Hepatocyte (in vitro differentiated cells): ENCODE measurements at regions not wholly inside any gene's neighbourhood (a gene's known extent, or its start where the extent isn't known, plus 50 kb on each side); places are given as distances from the start of the nearest gene placed in this dataset.

Experiments used
- DNase-seq: peaks from one replicate; pipeline ENCODE4 v3.0.0-alpha.2; 2016; ENCODE audit warnings: low spot score
- H2AFZ ChIP-seq: fragments of 200-600 bp; sonication (generic); 2 replicates; pipeline ENCODE4 v1.6.0; 2016; ENCODE audit warnings: antibody characterized with exemption, mild to moderate bottlenecking
- H3K27ac ChIP-seq: fragments of 200-600 bp; sonication (generic); 2 replicates; pipeline ENCODE4 v1.5.1; 2016; ENCODE audit warnings: mild to moderate bottlenecking
- H3K27me3 ChIP-seq: fragments of 200-600 bp; sonication (generic); 2 replicates; pipeline ENCODE4 v1.6.1; 2016
- H3K36me3 ChIP-seq: fragments of 200-600 bp; sonication (generic); replicated peaks from 2 replicates; pipeline ENCODE4 v1.5.1; 2016; ENCODE audit warnings: low read depth; ENCODE audit not compliant: insufficient read depth
- H3K4me1 ChIP-seq: fragments of 200-600 bp; sonication (generic); 2 replicates; pipeline ENCODE4 v1.5.1; 2016; ENCODE audit warnings: mild to moderate bottlenecking, moderate library complexity; ENCODE audit not compliant: insufficient read depth
- H3K4me2 ChIP-seq: fragments of 200-600 bp; sonication (generic); 2 replicates; pipeline ENCODE4 v1.6.0; 2016
- H3K4me3 ChIP-seq: fragments of 200-600 bp; sonication (generic); 2 replicates; pipeline ENCODE4 v1.5.1; 2016; ENCODE audit warnings: mild to moderate bottlenecking
- H3K79me2 ChIP-seq: fragments of 200-600 bp; sonication (generic); 2 replicates; pipeline ENCODE4 v1.6.0; 2017; ENCODE audit warnings: mild to moderate bottlenecking
- H3K9me2 ChIP-seq: fragments of 200-600 bp; sonication (generic); replicated peaks from 2 replicates; pipeline ENCODE4 v1.6.0; 2017; ENCODE audit warnings: mild to moderate bottlenecking; ENCODE audit not compliant: insufficient read depth
- H3K9me3 ChIP-seq: fragments of 200-600 bp; sonication (generic); 2 replicates; pipeline ENCODE4 v1.5.1; 2016; ENCODE audit warnings: low read depth, mild to moderate bottlenecking
- H4K20me1 ChIP-seq: fragments of 200-600 bp; sonication (generic); 2 replicates; pipeline ENCODE4 v1.6.0; 2016; ENCODE audit warnings: mild to moderate bottlenecking; ENCODE audit not compliant: insufficient read depth, poor library complexity, severe bottlenecking
- EZH2 ChIP-seq: fragments of 200-600 bp; sonication (generic); IDR thresholded peaks from 2 replicates; pipeline ENCODE4 v1.6.1; 2016; ENCODE audit warnings: antibody characterized with exemption, mild to moderate bottlenecking, borderline replicate concordance
- EZH2phosphoT487 ChIP-seq: fragments of 200-600 bp; sonication (generic); IDR thresholded peaks from one replicate; pipeline ENCODE4 v1.6.1; 2018; ENCODE audit warnings: antibody characterized with exemption, mild to moderate bottlenecking, low read depth, moderate library complexity; ENCODE audit not compliant: unreplicated experiment, severe bottlenecking
- whole genome bisulfite sequencing: methylation state at CpG from one replicate; pipeline ENCODE4 v1.1.6; 2016; ENCODE audit warnings: low lambda C conversion rate; ENCODE audit errors: missing lambda C conversion rate; 5-methylcytosine and 5-hydroxymethylcytosine counted together
- TF ChIP-seq, protein P1 (sequence below): fragments of 200-600 bp; sonication (generic); IDR thresholded peaks from 2 replicates; pipeline ENCODE4 v1.5.1; 2016; ENCODE audit warnings: antibody characterized with exemption, mild to moderate bottlenecking; ENCODE audit not compliant: poor library complexity

DNA sequence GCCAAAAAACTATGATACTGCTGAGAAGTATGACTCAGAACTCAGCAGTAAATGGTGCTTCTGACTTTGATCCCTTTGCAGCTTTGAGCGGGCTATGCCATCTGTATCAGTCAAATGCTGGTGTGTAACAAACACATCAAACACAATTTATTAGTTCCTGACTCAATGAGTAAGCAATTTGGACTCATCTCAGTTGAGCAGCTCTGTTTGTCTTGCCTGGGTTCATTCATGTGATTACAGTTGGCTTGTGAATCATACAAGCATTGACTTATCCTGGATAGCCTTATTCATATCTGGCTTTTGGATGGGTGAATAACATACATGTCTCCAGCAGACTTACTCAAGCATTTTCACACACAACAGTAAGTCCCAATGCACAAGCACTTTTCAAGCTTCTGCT is 858.8 kb downstream of the METTL15 start:
- no peak overlapping the region for H3K4me2 ChIP-seq
- no peaks in the 10 kb centered on the region for H3K36me3 ChIP-seq
- no peak overlapping the region for H2AFZ ChIP-seq
- H3K27me3 ChIP-seq: no peaks in the 10 kb centered on the region
- no peaks in the 10 kb centered on the region for H3K79me2 ChIP-seq
- TF ChIP-seq EZH2phosphoT487 (no peak), EZH2 (no peak)
- TF ChIP-seq, protein P1, sequence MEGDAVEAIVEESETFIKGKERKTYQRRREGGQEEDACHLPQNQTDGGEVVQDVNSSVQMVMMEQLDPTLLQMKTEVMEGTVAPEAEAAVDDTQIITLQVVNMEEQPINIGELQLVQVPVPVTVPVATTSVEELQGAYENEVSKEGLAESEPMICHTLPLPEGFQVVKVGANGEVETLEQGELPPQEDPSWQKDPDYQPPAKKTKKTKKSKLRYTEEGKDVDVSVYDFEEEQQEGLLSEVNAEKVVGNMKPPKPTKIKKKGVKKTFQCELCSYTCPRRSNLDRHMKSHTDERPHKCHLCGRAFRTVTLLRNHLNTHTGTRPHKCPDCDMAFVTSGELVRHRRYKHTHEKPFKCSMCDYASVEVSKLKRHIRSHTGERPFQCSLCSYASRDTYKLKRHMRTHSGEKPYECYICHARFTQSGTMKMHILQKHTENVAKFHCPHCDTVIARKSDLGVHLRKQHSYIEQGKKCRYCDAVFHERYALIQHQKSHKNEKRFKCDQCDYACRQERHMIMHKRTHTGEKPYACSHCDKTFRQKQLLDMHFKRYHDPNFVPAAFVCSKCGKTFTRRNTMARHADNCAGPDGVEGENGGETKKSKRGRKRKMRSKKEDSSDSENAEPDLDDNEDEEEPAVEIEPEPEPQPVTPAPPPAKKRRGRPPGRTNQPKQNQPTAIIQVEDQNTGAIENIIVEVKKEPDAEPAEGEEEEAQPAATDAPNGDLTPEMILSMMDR: no peak
- no peaks in the 10 kb centered on the region for H3K9me2 ChIP-seq
- H3K4me3 ChIP-seq: no peak overlapping the region
- H3K4me1 ChIP-seq: no peaks in the 10 kb centered on the region
- DNase-seq: no peak
- 91% methylated on average over 1 of the region's 1 CpG for WGBS
- no peaks in the 10 kb centered on the region for H4K20me1 ChIP-seq
- H3K27ac ChIP-seq: no peak overlapping the region
- H3K9me3 ChIP-seq: no peaks in the 10 kb centered on the region

- H3K4me3 ChIP-seq: no peak overlapping the region
- H3K9me2 ChIP-seq: no peaks in the 10 kb centered on the region
- H4K20me1 ChIP-seq: no peaks in the 10 kb centered on the region
- no peak overlapping the region for H2AFZ ChIP-seq
- no peak overlapping the region for H3K4me2 ChIP-seq
- H3K79me2 ChIP-seq: no peaks in the 10 kb centered on the region
- no peak overlapping the region for H3K27ac ChIP-seq
- DNase-seq: no peak
- TF ChIP-seq, protein P1: no peak
- TF ChIP-seq EZH2phosphoT487 (no peak), EZH2 (no peak)
- no peaks in the 10 kb centered on the region for H3K27me3 ChIP-seq
- 76% methylated on average over 1 of the region's 1 CpG for WGBS
- no peaks in the 10 kb centered on the region for H3K9me3 ChIP-seq
- H3K4me1 ChIP-seq: no peaks in the 10 kb centered on the region
- H3K36me3 ChIP-seq: no peaks in the 10 kb centered on the region
Observed at GRCh38 chr11:28965819-28966218, 857.6 kb downstream of the METTL15 start.

DNA sequence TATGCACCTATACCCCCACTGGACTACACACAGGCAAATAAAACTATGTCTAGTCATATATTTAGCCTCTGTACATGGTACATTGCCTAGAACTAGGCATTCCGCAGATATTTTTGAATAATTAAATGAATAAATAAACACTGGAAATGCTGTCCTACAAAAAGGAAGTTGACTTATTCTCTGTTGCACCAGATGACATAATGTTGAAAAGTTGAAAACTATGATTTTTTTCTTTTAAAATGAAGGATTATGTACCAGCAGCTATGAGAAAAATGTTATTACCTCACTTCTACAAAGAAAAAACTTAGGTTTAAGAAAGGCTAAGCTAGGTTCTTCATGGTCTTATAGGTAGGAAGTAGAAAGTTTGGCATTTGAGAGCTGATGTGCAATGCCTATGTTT is 856.6 kb downstream of the METTL15 start:
- H3K27ac ChIP-seq: no peak overlapping the region
- WGBS: 94% methylated on average over 1 of the region's 1 CpG
- H3K9me3 ChIP-seq: no peaks in the 10 kb centered on the region
- TF ChIP-seq, protein P1: no peak
- TF ChIP-seq EZH2phosphoT487: no peak
- no peak for TF ChIP-seq EZH2
- no peaks in the 10 kb centered on the region for H3K4me1 ChIP-seq
- H3K79me2 ChIP-seq: no peaks in the 10 kb centered on the region
- no peaks in the 10 kb centered on the region for H3K9me2 ChIP-seq
- H2AFZ ChIP-seq: no peak overlapping the region
- no peaks in the 10 kb centered on the region for H3K36me3 ChIP-seq
- H3K4me2 ChIP-seq: no peak overlapping the region
- H3K27me3 ChIP-seq: no peaks in the 10 kb centered on the region
- no peak for DNase-seq
- H4K20me1 ChIP-seq: no peaks in the 10 kb centered on the region
- H3K4me3 ChIP-seq: no peak overlapping the region

GRCh38 chr11:28963187-28963586 is 855.0 kb downstream of the METTL15 start:
- Histone ChIP-seq H4K20me1 (no peaks in the 10 kb centered on the region), H3K9me3 (no peaks in the 10 kb centered on the region), H3K27me3 (no peaks in the 10 kb centered on the region), H3K9me2 (no peaks in the 10 kb centered on the region), H3K79me2 (no peaks in the 10 kb centered on the region), H3K4me2 (no peak overlapping the region), H2AFZ (no peak overlapping the region), H3K36me3 (no peaks in the 10 kb centered on the region), H3K4me3 (no peak overlapping the region), H3K4me1 (no peaks in the 10 kb centered on the region), H3K27ac (no peak overlapping the region)
- TF ChIP-seq EZH2: no peak
- TF ChIP-seq, protein P1: no peak
- TF ChIP-seq EZH2phosphoT487: no peak
- DNase-seq: no peak
- 52% methylated on average over 1 of the region's 1 CpG for WGBS
